Adrenal gland (tissue), 5 donors: ENCODE measurements at regions not wholly inside any gene's neighbourhood (a gene's known extent, or its start where the extent isn't known, plus 50 kb on each side); places are given as distances from the start of the nearest gene placed in this dataset.

Experiments used
- POLR2A ChIP-seq, 2 donors: fragments of 450-650 bp; IDR thresholded peaks; one replicate each; pipeline ENCODE4 v1.6.1; 2017; ENCODE audit warnings: antibody characterized with exemption in 2 of 2, mild to moderate bottlenecking in 2 of 2, moderate library complexity in 1 of 2
- TF ChIP-seq, protein P1 (sequence below), 6 experiments: fragments of 450-650 bp in 4 of 6; fragments of 200-600 bp in 2 of 6; sonication (generic) in 1 of 6; IDR thresholded peaks; 1 replicate in 5 of 6; 2 replicates in 1 of 6; pipeline versions ENCODE4 v1.5.1 to v1.8.0; 2016 to 2021; ENCODE audit warnings: antibody characterized with exemption in 6 of 6, mild to moderate bottlenecking in 2 of 6, moderate library complexity in 1 of 6
- donor health status: DM: no; HTN: no; CAD: no.

DNA sequence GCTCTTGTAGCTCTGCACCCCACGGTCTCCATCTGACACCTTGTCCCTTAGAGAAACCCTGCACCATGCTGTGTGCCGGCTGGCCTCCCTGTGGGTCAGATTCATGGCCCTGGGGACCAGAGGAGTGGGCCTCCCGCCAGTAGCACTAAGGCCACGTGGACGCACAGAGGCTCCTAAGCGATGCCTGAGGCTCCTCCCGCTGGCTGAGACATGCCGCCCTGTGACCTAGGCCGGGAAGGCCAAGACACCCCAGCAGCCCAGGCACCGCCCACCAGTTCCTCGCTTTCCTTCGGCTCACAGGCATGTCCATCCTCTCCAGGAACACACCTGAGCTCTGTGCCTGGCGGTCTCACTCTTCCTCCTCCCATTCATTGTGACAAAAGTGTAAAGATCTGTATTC, 311.0 kb downstream of the THBS2 start:
- TF ChIP-seq, protein P1, sequence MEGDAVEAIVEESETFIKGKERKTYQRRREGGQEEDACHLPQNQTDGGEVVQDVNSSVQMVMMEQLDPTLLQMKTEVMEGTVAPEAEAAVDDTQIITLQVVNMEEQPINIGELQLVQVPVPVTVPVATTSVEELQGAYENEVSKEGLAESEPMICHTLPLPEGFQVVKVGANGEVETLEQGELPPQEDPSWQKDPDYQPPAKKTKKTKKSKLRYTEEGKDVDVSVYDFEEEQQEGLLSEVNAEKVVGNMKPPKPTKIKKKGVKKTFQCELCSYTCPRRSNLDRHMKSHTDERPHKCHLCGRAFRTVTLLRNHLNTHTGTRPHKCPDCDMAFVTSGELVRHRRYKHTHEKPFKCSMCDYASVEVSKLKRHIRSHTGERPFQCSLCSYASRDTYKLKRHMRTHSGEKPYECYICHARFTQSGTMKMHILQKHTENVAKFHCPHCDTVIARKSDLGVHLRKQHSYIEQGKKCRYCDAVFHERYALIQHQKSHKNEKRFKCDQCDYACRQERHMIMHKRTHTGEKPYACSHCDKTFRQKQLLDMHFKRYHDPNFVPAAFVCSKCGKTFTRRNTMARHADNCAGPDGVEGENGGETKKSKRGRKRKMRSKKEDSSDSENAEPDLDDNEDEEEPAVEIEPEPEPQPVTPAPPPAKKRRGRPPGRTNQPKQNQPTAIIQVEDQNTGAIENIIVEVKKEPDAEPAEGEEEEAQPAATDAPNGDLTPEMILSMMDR (IDR thresholded peaks at IDR 0.05) = no peak
- no peak for TF ChIP-seq POLR2A (IDR thresholded peaks at IDR 0.05)
